Rectal smooth muscle tissue (tissue), 1 donor: ENCODE measurements at regions not wholly inside any gene's neighbourhood (a gene's known extent, or its start where the extent isn't known, plus 50 kb on each side); places are given as distances from the start of the nearest gene placed in this dataset.

Source experiments
- H3K27ac ChIP-seq: one replicate; pipeline ENCODE4 v1.7.0; 2013; ENCODE audit warnings: low read depth, low read length, inconsistent platforms
- H3K27me3 ChIP-seq: one replicate; pipeline ENCODE4 v1.7.0; 2013; ENCODE audit warnings: low read length; ENCODE audit not compliant: control insufficient read depth, insufficient read depth
- H3K36me3 ChIP-seq: one replicate; pipeline ENCODE4 v1.7.0; 2013; ENCODE audit warnings: low read length; ENCODE audit not compliant: control insufficient read depth, insufficient read depth
- H3K4me1 ChIP-seq: one replicate; pipeline ENCODE4 v1.7.0; 2013; ENCODE audit warnings: low read length; ENCODE audit not compliant: control insufficient read depth, insufficient read depth
- H3K4me3 ChIP-seq: one replicate; pipeline ENCODE4 v1.7.0; 2013; ENCODE audit warnings: low read length
- H3K9ac ChIP-seq: one replicate; pipeline ENCODE4 v1.7.0; 2013; ENCODE audit warnings: low read length

DNA sequence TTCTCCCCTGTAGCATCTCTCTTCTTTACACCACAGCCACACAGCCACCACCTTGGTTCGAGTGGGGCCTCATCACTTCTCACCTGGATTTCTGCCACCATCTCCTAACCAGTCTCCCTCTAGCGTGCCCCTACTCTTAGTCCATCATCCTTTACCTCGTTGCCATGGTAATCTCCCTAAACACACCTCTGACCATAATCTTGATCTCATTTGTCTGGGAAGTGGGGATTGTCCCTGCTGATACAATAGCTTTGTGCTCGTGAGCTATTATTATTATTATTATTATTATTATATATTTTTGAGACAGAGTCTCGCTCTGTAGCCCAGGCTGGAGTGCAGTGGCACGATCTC is 76.5 kb upstream of the HSPA9 start:
- no peaks in the 10 kb centered on the region for H3K4me1 ChIP-seq
- H3K27me3 ChIP-seq: no peaks in the 10 kb centered on the region
- H3K9ac ChIP-seq: no peak overlapping the region
- H3K27ac ChIP-seq: no peak overlapping the region
- H3K36me3 ChIP-seq: no peaks in the 10 kb centered on the region
- no peak overlapping the region for H3K4me3 ChIP-seq

DNA sequence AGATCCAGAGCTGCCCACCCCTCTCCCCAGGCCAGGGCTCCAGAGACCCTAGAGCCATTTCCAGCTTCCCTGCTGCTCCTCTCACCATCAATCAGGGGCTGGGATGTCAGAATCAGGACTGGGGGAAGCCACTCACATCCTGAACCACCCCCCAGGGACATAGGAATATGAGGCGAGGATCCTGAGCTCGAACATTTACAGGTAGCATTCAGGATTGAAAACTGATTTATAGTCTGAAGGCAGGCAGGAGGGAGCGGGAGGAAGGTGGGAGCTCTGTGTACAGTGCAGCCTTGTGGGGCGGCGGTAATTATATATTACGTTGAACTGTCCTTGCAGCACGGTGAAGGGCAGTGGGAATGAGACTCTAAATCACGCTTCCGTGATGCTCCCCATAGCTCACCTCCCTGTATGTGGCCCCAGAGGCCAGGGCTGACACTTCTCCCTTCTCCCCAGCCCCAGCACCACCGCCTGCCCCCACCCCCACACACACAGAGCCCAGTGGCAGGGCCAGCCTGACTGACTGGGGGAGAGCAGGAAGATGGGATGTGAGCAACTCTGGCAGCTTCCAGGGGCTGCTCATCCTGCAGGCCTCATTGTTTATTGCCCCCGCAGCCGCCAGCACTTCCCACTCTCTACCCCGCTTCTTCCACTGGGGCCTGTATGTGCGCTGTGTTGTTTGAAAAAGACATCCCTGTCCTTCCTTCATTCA is 76.0 kb upstream of the HSPA9 start:
- Histone ChIP-seq H3K4me1 (no peaks in the 10 kb centered on the region), H3K27ac (no peak overlapping the region), H3K4me3 (no peak overlapping the region), H3K9ac (no peak overlapping the region), H3K27me3 (no peaks in the 10 kb centered on the region), H3K36me3 (no peaks in the 10 kb centered on the region)

DNA sequence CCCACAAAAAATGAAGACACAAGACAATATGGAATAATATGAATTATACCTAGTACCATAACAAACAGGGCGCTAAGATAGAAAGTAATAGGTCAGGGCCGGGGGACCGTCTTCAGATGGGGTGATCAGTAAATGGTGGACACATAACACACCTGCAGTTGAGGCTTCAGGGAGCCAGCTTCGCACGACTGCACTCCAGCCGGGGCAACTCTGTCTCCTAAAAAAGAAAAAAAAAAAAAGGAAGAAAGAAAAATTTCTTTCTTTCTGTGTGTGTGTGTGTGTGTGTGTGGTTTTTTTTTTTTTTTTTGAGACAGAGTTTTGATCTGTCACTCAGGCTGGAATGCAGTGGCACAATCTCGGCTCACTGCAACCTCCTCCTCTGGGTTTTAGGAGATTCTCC is 75.0 kb upstream of the HSPA9 start:
- H3K4me1 ChIP-seq: no peaks in the 10 kb centered on the region
- H3K4me3 ChIP-seq: no peak overlapping the region
- H3K27ac ChIP-seq: no peak overlapping the region
- no peaks in the 10 kb centered on the region for H3K27me3 ChIP-seq
- no peak overlapping the region for H3K9ac ChIP-seq
- H3K36me3 ChIP-seq: no peaks in the 10 kb centered on the region

DNA sequence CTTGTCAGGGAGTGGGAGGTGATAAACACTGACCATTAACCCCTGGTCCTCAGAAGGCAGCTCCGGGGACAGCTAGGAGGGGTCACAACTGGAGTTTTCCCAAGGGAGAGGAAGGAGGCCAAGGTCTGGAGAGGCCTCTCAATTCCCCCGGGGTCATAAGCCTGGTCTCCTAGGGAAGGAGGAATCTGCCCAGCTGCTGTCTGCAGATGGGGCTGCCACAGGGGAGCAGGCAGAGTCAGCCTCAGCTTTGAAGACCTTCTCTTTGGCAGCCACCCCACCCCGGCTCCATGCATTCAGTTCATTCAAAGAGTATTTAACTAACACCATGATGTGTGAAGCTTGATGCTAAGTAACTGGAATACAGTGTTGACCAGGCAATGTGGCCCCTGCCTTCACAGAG is 74.6 kb upstream of the HSPA9 start:
- Histone ChIP-seq H3K9ac (no peak overlapping the region), H3K27ac (no peak overlapping the region), H3K4me1 (no peaks in the 10 kb centered on the region), H3K27me3 (no peaks in the 10 kb centered on the region), H3K36me3 (no peaks in the 10 kb centered on the region), H3K4me3 (no peak overlapping the region)

DNA sequence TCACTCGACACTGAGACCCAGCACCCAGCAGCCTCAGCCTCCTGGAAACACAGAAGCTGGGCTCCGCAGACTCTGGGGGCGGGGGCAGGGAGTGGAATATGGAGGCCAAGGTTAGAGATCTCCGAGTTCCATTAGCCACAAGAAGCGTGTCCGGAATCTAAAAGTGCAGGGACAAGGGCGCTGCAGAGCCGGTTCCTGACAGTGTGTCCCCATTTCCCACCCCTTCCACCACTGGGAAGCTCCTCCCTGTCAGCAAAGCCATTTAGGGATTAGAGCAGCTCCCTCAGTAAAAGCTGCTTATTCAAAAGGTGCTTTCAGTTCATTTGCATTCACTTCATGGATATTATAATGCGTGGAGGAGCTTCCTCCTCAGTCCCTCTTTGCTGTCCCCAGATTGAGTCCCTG is 74.1 kb upstream of the HSPA9 start:
- no peaks in the 10 kb centered on the region for H3K27me3 ChIP-seq
- no peaks in the 10 kb centered on the region for H3K4me1 ChIP-seq

DNA sequence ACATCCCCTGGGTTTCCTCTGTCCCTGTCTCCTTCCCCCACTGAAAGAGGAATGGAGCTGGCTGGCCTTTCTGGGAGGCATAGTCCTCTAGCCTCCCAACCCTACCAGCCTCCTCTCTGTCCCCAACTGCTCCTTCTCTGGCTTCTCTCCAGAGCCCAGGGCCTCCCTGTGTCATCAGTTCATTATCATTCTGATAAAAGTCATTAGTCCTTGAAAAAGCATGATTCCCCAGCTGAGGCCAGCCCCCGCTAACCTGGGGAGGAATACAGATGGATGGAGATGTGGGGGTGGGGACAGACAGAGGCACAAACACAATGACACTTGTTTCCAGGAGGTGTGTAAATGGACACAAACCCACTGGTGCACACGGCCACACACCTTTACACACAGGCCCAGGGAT is 73.6 kb upstream of the HSPA9 start:
- Histone ChIP-seq H3K27me3 (no peaks in the 10 kb centered on the region), H3K4me1 (no peaks in the 10 kb centered on the region), H3K9ac (no peak overlapping the region), H3K4me3 (no peak overlapping the region), H3K36me3 (no peaks in the 10 kb centered on the region), H3K27ac (no peak overlapping the region)

More for the DNA sequence above, 74.1 kb upstream of the HSPA9 start:
- Histone ChIP-seq H3K4me3 (no peak overlapping the region), H3K36me3 (no peaks in the 10 kb centered on the region), H3K27ac (no peak overlapping the region), H3K9ac (no peak overlapping the region)

DNA sequence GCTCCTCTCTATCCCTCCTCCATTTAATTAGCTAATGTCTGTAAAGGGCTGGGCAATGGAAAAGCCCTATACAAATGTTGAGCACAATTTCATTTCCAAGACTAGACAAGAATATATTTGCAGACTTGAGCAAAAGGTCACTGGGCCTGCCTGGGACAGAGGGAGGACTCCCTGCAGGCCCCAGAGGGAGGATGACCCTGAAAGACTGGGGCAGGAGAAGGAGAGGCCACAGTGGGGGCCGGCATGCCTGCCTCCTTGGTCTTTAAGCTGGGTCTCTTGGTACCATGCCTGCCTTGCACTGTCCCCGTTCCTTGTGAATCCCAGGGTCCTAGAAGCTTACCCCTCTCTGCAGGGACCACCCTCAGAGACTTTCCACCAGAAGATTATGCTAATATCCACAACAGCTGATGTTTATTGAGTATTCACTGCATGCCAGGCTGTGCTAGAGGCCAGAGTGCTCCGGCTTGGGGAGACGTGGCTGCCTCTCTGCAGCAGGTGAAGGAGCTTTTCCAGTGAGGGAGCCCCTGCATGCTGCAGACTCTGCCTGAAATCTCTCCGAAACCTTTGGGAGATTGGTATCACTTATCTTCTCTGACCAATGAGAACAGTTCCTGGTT is 72.7 kb upstream of the HSPA9 start:
- Histone ChIP-seq H3K4me3 (no peak overlapping the region), H3K27ac (no peak overlapping the region), H3K9ac (no peak overlapping the region), H3K27me3 (no peaks in the 10 kb centered on the region), H3K36me3 (no peaks in the 10 kb centered on the region), H3K4me1 (no peaks in the 10 kb centered on the region)

DNA sequence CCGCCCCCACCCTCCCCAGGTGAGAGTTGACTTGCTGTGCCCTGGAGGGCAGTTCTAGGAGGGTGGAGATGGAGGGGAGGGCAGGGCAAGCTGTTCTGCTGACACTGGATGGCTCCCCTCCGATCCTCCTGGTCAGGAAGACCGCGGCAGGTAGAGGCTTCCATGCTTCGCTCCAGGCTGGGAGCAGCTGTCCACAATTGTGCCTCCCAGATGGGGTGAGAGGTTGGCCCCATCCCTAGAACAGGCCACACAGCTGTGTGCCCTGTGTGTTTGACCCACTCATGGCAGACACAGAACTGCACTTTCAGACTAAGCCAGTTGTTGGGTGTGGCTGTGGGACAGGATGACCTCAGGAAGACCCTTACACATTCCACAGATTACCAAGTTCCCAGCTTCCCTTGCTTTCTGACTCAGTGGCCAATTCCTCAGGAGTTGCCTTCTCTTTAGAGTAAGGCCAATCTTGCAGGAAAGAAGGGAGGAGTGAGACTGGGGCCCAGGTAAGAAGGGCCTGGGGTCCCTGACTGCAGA is 72.1 kb upstream of the HSPA9 start:
- H3K36me3 ChIP-seq: no peaks in the 10 kb centered on the region
- H3K27ac ChIP-seq: no peak overlapping the region
- H3K4me3 ChIP-seq: no peak overlapping the region
- H3K4me1 ChIP-seq: no peaks in the 10 kb centered on the region
- no peak overlapping the region for H3K9ac ChIP-seq
- H3K27me3 ChIP-seq: no peaks in the 10 kb centered on the region

DNA sequence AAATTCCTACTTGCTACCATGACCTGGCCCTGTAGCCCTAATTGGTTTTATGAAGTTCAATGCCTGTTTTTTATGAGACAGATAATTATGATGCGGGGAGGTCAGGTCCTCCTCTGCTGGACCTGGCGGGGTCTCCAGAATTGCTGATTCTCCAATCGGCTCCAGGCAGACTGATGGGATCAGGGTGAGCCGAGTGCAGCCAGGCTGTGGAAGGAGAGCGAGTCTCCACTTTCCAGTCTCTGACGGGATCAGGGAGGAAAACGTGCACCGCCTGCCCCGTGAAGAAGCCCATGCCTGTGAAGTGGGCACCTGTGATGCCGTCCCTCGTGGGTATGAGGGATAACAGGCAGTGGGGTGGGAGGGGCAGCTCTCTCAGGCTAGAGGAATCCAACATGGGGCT is 71.5 kb upstream of the HSPA9 start:
- H3K27me3 ChIP-seq: no peaks in the 10 kb centered on the region
- H3K4me3 ChIP-seq: no peak overlapping the region
- H3K4me1 ChIP-seq: no peaks in the 10 kb centered on the region
- no peak overlapping the region for H3K27ac ChIP-seq
- no peak overlapping the region for H3K9ac ChIP-seq
- no peaks in the 10 kb centered on the region for H3K36me3 ChIP-seq

DNA sequence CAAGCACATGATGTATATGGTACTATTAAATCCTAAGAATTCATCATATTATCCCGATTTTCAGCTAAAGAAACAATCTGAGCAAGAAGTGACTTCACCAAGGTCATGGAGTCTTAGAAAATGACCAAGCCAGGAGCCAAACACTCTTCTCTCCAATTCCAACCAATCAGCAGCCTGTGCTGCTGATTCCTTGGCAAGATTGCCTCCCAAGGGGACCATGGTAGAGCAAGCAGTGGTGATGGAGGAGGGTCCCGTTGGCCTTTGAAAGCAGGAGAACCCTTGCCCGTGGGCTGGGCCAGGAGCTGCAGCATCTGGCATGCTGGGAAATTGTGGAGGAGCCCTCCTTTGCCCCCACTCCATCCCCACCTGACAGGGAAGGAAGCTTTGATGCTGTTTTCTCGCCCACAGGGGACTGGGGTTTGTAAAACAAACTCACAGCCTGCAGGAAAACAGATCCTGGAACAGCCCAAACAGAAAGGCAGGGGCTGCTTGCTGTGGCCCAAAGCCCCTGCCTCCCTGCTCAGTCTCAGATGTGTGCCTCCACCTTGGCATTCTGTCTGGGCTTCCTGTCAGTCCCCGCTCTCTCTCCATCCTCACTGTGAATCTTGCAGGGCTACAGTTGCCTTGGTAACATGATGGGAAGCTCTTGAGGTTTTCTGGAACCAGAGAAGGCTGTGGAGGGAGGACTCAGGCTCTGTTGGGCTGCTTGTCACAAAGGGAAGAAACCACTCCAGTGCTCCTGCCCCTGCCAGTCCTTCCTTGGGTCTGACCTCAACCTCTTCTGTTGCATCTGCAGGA is 70.8 kb upstream of the HSPA9 start:
- Histone ChIP-seq H3K4me1 (no peaks in the 10 kb centered on the region), H3K27me3 (no peaks in the 10 kb centered on the region), H3K27ac (no peak overlapping the region), H3K36me3 (no peaks in the 10 kb centered on the region), H3K4me3 (no peak overlapping the region), H3K9ac (no peak overlapping the region)

DNA sequence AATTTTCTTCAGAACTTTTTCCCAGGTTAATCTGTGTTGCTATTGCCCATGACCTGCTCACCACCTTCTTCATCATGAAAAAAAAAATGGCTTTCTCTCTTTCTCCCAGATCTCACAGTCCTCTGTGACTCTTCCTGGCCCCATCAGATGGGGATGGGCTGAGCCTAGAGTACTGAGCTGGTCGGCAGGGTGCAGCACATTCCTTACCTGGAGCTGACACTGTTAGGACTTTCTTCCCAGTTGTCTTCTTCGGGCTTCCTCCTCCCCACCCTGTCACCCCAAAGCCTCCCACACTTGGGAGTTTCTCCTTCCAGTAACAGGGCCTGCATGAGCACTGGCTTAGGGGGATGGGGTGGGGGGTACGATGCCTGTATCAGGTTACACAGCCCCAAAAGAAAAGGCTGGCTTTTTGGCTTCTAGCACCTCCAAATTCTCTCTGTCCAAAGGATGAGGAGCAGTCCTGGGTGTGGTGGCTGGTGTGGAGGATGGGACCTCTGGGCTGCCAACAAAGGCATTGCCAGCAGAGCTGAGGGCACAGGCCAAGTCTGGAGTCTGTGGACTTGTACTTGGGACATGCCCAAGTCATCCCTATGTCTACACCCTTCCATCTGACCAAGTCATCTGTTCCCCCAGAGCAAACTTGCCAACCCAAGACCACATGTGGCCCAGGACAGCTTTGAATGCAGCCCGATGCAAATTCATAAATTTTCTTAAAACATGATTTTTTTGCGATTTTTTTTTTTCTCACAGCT is 68.0 kb upstream of the HSPA9 start:
- H3K4me3 ChIP-seq: no peak overlapping the region
- H3K27ac ChIP-seq: no peak overlapping the region
- no peaks in the 10 kb centered on the region for H3K4me1 ChIP-seq
- H3K9ac ChIP-seq: no peak overlapping the region
- no peaks in the 10 kb centered on the region for H3K36me3 ChIP-seq
- no peaks in the 10 kb centered on the region for H3K27me3 ChIP-seq
